A673 (cell line): ENCODE measurements at regions not wholly inside any gene's neighbourhood (a gene's known extent, or its start where the extent isn't known, plus 50 kb on each side); places are given as distances from the start of the nearest gene placed in this dataset.

ENCODE experiments used
- BruUV-seq: library from RNA; stranded (reverse); fragments of 400-500 nt; replicated peaks from 2 replicates; lab custom pipeline; 2021; lab: Mats Ljungman, UMichigan
- CTCF ChIA-PET: fragments of 300-600 bp; sonication (Branson Sonifier 250); formaldehyde crosslinking; loops from one replicate; lab custom pipeline; 2022; ENCODE audit warnings: antibody characterized with exemption; lab: Charles Lee
- POLR2A ChIA-PET: fragments of 300-600 bp; sonication (Branson Sonifier 250); formaldehyde crosslinking; loops from one replicate; lab custom pipeline; 2022; ENCODE audit warnings: antibody characterized with exemption; ENCODE audit not compliant: low non-redundant PET; lab: Charles Lee
- DNase-seq: peaks from one replicate; pipeline ENCODE4 v3.0.0-alpha.2; 2015; ENCODE audit warnings: low spot score
- H3K27ac ChIP-seq: fragments of 200-600 bp; sonication (generic); 2 replicates; pipeline ENCODE4 v1.5.1; 2016; ENCODE audit warnings: mixed run types, low read depth, mild to moderate bottlenecking, mixed read lengths, antibody characterized with exemption, low read length; ENCODE audit not compliant: poor library complexity, severe bottlenecking
- H3K27me3 ChIP-seq: fragments of 200-600 bp; sonication (generic); replicated peaks from 2 replicates; pipeline ENCODE4 v1.6.1; 2017; ENCODE audit warnings: mixed run types, low read depth, mild to moderate bottlenecking, mixed read lengths, antibody characterized with exemption, low read length; ENCODE audit not compliant: insufficient read depth, poor library complexity
- H3K36me3 ChIP-seq: fragments of 200-600 bp; sonication (generic); 2 replicates; pipeline ENCODE4 v1.6.1; 2016; ENCODE audit warnings: mixed run types, mild to moderate bottlenecking, mixed read lengths, antibody characterized with exemption, low read length; ENCODE audit not compliant: insufficient read depth, poor library complexity, severe bottlenecking
- H3K4me1 ChIP-seq: fragments of 200-600 bp; sonication (generic); 2 replicates; pipeline ENCODE4 v1.6.1; 2017; ENCODE audit warnings: mixed run types, mild to moderate bottlenecking, mixed read lengths, antibody characterized with exemption, low read length; ENCODE audit not compliant: insufficient read depth, poor library complexity, severe bottlenecking
- H3K4me3 ChIP-seq: fragments of 200-600 bp; sonication (generic); 2 replicates; pipeline ENCODE4 v1.5.1; 2016; ENCODE audit warnings: low read depth, mixed run types, mild to moderate bottlenecking, mixed read lengths, low read length; ENCODE audit not compliant: poor library complexity, severe bottlenecking
- H3K9me3 ChIP-seq: fragments of 200-600 bp; sonication (generic); 2 replicates; pipeline ENCODE4 v1.6.1; 2016; ENCODE audit warnings: mixed run types, low read depth, mild to moderate bottlenecking, mixed read lengths, antibody characterized with exemption, low read length; ENCODE audit not compliant: poor library complexity, severe bottlenecking
- EZH2 ChIP-seq: fragments of 200-600 bp; sonication (generic); IDR thresholded peaks from 2 replicates; pipeline ENCODE4 v1.6.1; 2017; ENCODE audit warnings: borderline replicate concordance, low read depth, mild to moderate bottlenecking, mixed read lengths, antibody characterized with exemption, low read length; ENCODE audit not compliant: poor library complexity, severe bottlenecking
- intact Hi-C: fragments of 100-400 bp; cut with micrococcal nuclease; formaldehyde crosslinking; loops from one replicate; pipeline ENCODE4 v1.10.0; 2022; ENCODE audit not compliant: unreplicated experiment
- TF ChIP-seq, protein P1 (sequence below): fragments of 300-800, 200-600 bp; sonication (generic); conservative IDR thresholded peaks from 2 replicates; pipeline ENCODE4 v1.5.1; 2017; ENCODE audit warnings: low read depth, mild to moderate bottlenecking, antibody characterized with exemption, low read length, moderate library complexity, mixed read lengths

DNA sequence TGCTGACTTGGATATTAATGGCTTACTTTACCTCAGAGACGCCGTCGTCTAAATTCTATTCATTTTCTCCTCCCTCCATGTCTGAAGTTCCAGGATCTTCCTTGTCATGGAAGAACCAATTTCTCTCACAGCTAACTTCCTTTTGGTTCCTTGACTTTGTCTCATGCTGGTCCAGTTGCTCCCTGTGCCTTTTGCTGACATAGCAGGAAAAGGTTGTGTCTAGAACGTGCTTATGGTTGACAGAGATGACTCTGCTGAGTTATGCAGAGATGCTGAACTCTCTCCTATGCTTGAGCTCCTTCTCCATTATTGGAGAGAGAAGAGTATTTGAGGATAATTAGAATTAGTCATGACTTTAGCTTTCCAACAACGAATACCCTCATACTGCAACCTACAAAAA lies 1338.9 kb downstream of the MAT2B start:
- no peak overlapping the region for H3K4me3 ChIP-seq
- H3K36me3 ChIP-seq: no peaks in the 10 kb centered on the region
- DNase-seq: no peak
- no peaks in the 10 kb centered on the region for H3K4me1 ChIP-seq
- BruUV-seq: no TSS peak
- no peaks in the 10 kb centered on the region for H3K27me3 ChIP-seq
- ChIA-PET CTCF (no interaction called here), POLR2A (no interaction called here)
- intact Hi-C loops: no loop called here
- H3K27ac ChIP-seq: no peak overlapping the region
- H3K9me3 ChIP-seq: no peaks in the 10 kb centered on the region
- TF ChIP-seq, protein P1, sequence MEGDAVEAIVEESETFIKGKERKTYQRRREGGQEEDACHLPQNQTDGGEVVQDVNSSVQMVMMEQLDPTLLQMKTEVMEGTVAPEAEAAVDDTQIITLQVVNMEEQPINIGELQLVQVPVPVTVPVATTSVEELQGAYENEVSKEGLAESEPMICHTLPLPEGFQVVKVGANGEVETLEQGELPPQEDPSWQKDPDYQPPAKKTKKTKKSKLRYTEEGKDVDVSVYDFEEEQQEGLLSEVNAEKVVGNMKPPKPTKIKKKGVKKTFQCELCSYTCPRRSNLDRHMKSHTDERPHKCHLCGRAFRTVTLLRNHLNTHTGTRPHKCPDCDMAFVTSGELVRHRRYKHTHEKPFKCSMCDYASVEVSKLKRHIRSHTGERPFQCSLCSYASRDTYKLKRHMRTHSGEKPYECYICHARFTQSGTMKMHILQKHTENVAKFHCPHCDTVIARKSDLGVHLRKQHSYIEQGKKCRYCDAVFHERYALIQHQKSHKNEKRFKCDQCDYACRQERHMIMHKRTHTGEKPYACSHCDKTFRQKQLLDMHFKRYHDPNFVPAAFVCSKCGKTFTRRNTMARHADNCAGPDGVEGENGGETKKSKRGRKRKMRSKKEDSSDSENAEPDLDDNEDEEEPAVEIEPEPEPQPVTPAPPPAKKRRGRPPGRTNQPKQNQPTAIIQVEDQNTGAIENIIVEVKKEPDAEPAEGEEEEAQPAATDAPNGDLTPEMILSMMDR: no peak
- no peak for TF ChIP-seq EZH2

DNA sequence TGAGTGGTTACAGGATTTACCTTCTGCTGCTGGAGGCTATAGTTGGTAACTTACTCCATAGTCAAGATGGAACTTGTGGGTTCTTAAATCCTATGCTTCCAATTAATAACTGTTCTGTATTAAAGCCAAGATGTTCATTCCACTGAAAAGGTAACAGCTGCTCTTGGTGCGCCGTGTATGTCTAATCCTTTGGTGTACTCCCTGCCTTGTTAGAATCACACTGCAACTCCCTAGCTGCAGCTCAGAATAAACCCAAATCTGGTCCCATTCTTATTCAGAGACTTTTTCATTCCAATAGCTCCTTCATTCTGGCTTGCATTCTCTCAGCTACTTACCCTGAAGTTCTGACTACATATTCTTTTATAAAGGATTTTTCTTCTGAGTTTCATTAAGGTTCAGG lies 1355.5 kb downstream of the MAT2B start:
- no peak for TF ChIP-seq EZH2
- TF ChIP-seq, protein P1: no peak
- Histone ChIP-seq H3K4me3 (no peak overlapping the region), H3K27ac (no peak overlapping the region), H3K4me1 (no peaks in the 10 kb centered on the region), H3K27me3 (no peaks in the 10 kb centered on the region), H3K9me3 (no peaks in the 10 kb centered on the region), H3K36me3 (no peaks in the 10 kb centered on the region)
- intact Hi-C loops: no loop called here
- POLR2A ChIA-PET: no interaction called here
- DNase-seq: no peak
- CTCF ChIA-PET: no interaction called here
- no TSS peak for BruUV-seq

DNA sequence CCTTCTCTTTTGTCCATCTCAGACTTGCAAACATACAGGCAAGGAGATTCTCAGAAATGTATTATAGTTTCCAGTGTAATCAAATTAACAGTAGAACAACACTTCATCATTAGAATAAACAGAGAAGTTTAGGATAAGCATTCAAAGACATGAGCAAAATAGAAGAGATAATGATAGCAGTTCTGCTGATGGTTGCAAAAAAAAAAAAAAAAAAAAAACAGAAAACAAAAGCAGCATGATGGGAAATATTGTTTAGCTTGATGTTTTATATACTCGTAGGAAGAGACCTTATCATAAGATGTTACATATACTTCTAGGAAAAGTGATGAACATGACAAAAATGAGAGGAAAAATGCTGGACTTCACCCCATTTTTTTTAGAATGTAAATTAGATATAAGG lies 1356.2 kb downstream of the MAT2B start:
- BruUV-seq: no TSS peak

More for the DNA sequence above, 1356.2 kb downstream of the MAT2B start:
- H3K9me3 ChIP-seq: no peaks in the 10 kb centered on the region
- CTCF ChIA-PET: no interaction called here
- TF ChIP-seq, protein P1: no peak
- no peak for TF ChIP-seq EZH2
- no peak overlapping the region for H3K27ac ChIP-seq
- DNase-seq: no peak
- POLR2A ChIA-PET: no interaction called here
- intact Hi-C loops: no loop called here
- H3K4me1 ChIP-seq: no peaks in the 10 kb centered on the region
- no peak overlapping the region for H3K4me3 ChIP-seq
- no peaks in the 10 kb centered on the region for H3K36me3 ChIP-seq
- no peaks in the 10 kb centered on the region for H3K27me3 ChIP-seq
